Heart right ventricle (tissue), 16 donors: ENCODE measurements at regions not wholly inside any gene's neighbourhood (a gene's known extent, or its start where the extent isn't known, plus 50 kb on each side); places are given as distances from the start of the nearest gene placed in this dataset.
A peak's percentile ranks its signal among the peaks of the same experiment; 100 is the strongest.

Source experiments
- ATAC-seq, 8 donors: fragments of 200-7000 bp; cut with Tn5 transposase; one replicate each; pipeline ENCODE4 v1.9.1; 2020; ENCODE audit warnings: mild to moderate bottlenecking in 8 of 8, moderate library complexity in 8 of 8, moderate number of reproducible peaks in 1 of 8
- DNase-seq, 2 donors: peaks; one replicate each; pipeline ENCODE4 v3.0.0-alpha.2; 2020
- H3K27ac ChIP-seq, 10 donors: fragments of 200-600 bp; sonication (generic) in 2 of 10; one replicate each; pipeline versions ENCODE4 v1.5.0 to v1.8.0; 2020 to 2022; ENCODE audit warnings: mild to moderate bottlenecking in 3 of 10
- H3K27me3 ChIP-seq, 7 donors: fragments of 200-600 bp; one replicate each; pipeline ENCODE4 v1.8.0; 2021 to 2022; ENCODE audit warnings: mild to moderate bottlenecking in 2 of 7
- H3K36me3 ChIP-seq, 9 donors: fragments of 200-600 bp; sonication (generic) in 1 of 9; one replicate each; pipeline versions ENCODE4 v1.5.0 to v1.8.0; 2020 to 2022; ENCODE audit warnings: mild to moderate bottlenecking in 2 of 9
- H3K4me1 ChIP-seq, 9 donors: fragments of 200-600 bp; sonication (generic) in 1 of 9; one replicate each; pipeline versions ENCODE4 v1.5.0 to v1.8.0; 2020 to 2022; ENCODE audit warnings: mild to moderate bottlenecking in 4 of 9
- H3K4me3 ChIP-seq, 10 donors: fragments of 200-600 bp; sonication (generic) in 2 of 10; one replicate each; pipeline versions ENCODE4 v1.5.0 to v1.8.0; 2020 to 2022; ENCODE audit warnings: mild to moderate bottlenecking in 7 of 10, moderate library complexity in 2 of 10
- H3K9me3 ChIP-seq, 11 donors: fragments of 200-600 bp in 10 of 11; sonication (generic) in 2 of 11; one replicate each; pipeline versions ENCODE4 v1.5.0 to v1.8.0; 2013 to 2022; ENCODE audit warnings: mild to moderate bottlenecking in 2 of 11, control low read depth in 1 of 11, moderate library complexity in 1 of 11
- WGBS, 2 donors: extraction: QIAGEN DNeasy Blood & Tissue Kit; methylation state at CpG; one replicate each; pipeline ENCODE4 v1.1.7; 2013; ENCODE audit warnings: inconsistent platforms in 1 of 2; 5-methylcytosine and 5-hydroxymethylcytosine counted together
- intact Hi-C, 10 donors: fragments of 100-400 bp; cut with DNase I; formaldehyde crosslinking; loops; one replicate each; pipeline versions ENCODE4 v1.11.1 to v1.14.2; 2022
- TF ChIP-seq, protein P1 (sequence below), 9 donors: fragments of 200-600 bp; sonication (generic) in 2 of 9; IDR thresholded peaks; one replicate each; pipeline versions ENCODE4 v1.5.0 to v1.8.0; 2021 to 2022; ENCODE audit warnings: antibody characterized with exemption in 9 of 9, mild to moderate bottlenecking in 5 of 9, moderate library complexity in 1 of 9
- donor health status: Arrhythmogenic right ventricular cardiomyopathy.
- donor health status: ischemic (EF 13 %, LVEDD 7.1; RV severe dilation, severe dysfunction).
- donor health status: healthy with polysubstance abuse.
- donor health status: DM: no; HTN: yes; CAD: no.
- donor health status: DM: no; HTN: no; CAD: no.
- donor health status: ischemic (EF 25% LVEDD 6.9; RV normal size, moderate dysfunction).
- donor health status: ischemic (EF 25% LVEDD 5.7; RV mildly dilated, moderate dysfunction).
- donor health status: healthy.
- donor health status: DM: yes; HTN: yes; CAD: no.
- donor health status: Ischemic cardiomyopathy.
- donor health status: ischemic (EF 35%, LVEDD 5.7; RV mildly dilated, moderate dysfunction).
- donor health status: nonischemic (EF 11% LVEDD 7.7; RV severe dilation, severe dysfunction).
- donor health status: DM: yes; HTN: yes; CAD: no.
- donor health status: PGD.
- donor health status: ischemic (EF 29% LVEDD 5.4; RV normal size, mild dysfunction).
- donor health status: nonischemic (EF 23%, LVEDD 6.1; RV moderate dilation, normal function).

DNA sequence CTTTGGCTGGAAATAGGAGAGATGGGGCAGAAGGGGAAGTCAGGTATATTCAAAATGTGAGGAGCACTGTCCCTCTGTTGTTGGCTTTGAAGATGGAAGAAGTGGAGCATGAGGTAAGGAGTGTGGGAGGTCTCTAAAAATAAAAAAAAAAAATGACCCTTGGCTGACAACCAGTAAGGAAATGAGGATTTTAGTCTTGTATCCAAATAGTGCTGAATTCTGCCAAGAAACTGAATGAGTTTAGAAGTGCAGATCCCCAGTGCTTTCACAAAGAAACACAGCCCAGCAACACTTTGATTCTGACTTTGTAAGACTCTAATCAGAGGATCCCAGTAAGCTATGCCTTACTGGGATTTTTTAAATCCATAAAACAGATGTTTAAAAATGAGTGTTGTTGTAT, 367.9 kb downstream of the CYLC2 start:
- TF ChIP-seq, protein P1, sequence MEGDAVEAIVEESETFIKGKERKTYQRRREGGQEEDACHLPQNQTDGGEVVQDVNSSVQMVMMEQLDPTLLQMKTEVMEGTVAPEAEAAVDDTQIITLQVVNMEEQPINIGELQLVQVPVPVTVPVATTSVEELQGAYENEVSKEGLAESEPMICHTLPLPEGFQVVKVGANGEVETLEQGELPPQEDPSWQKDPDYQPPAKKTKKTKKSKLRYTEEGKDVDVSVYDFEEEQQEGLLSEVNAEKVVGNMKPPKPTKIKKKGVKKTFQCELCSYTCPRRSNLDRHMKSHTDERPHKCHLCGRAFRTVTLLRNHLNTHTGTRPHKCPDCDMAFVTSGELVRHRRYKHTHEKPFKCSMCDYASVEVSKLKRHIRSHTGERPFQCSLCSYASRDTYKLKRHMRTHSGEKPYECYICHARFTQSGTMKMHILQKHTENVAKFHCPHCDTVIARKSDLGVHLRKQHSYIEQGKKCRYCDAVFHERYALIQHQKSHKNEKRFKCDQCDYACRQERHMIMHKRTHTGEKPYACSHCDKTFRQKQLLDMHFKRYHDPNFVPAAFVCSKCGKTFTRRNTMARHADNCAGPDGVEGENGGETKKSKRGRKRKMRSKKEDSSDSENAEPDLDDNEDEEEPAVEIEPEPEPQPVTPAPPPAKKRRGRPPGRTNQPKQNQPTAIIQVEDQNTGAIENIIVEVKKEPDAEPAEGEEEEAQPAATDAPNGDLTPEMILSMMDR (IDR thresholded peaks at IDR 0.05) = no peak
- intact Hi-C loops = no loop called here

DNA sequence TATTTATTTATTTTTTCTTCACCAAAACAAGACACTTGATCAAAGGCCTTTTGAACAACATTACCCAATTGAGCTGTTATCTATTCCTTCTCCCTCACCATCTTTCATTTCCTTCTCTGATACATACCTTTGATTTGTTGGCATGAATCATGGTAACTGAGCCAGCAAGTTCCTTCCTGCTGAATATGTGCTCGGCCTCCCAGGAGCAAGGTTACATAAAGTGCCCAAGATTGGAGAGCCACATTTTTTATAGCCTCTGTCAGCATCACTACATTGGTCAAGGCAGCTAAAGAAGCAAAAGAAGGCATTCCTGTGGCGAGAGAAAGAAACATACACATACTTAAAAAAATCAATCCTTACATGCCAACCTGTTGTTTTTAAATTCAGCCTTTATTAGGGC, 369.6 kb downstream of the CYLC2 start:
- ATAC-seq (no peak), DNase-seq (no peak)
- Histone ChIP-seq H3K4me3 (no peak overlapping the region), H3K4me1 (no peaks in the 10 kb centered on the region), H3K9me3 (no peaks in the 10 kb centered on the region), H3K36me3 (no peaks in the 10 kb centered on the region), H3K27me3 (no peaks in the 10 kb centered on the region), H3K27ac (no peak overlapping the region)
- intact Hi-C loops = no loop called here
- TF ChIP-seq, protein P1 (IDR thresholded peaks at IDR 0.05) = no peak
- WGBS, 2 donors = 79 to 80% methylated on average over 2 of the region's 2 CpGs

More for the DNA sequence above, 367.9 kb downstream of the CYLC2 start:
- H3K4me1 ChIP-seq = no peaks in the 10 kb centered on the region
- H3K27ac ChIP-seq = no peak overlapping the region
- peak in 1 of 8 donors; percentile 28 for ATAC-seq
- no peaks in the 10 kb centered on the region for H3K36me3 ChIP-seq
- H3K4me3 ChIP-seq = no peak overlapping the region
- H3K27me3 ChIP-seq = no peaks in the 10 kb centered on the region
- peaks cover 0 to 3% (median 0%) of the 10 kb centered on the region in 11 donors for H3K9me3 ChIP-seq
- DNase-seq = no peak

DNA sequence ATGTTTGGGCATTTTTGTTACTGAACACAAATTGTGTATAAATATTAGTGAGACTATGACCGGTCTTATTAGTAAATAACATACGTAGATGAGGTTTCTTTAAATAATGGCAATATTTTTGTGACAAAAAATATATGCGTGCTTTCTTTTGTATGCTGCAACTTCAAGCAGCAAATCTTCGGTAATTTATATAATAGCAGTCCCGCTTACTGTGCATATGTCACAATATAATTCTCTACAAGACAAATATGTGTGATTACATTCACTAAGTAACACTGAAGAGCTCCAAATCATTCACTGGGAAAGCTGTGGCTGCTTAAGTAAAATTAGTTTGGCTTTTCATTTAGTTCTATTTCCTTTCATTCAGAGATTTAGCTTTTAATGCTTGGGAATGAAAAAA, 376.0 kb downstream of the CYLC2 start:
- no peak overlapping the region for H3K4me3 ChIP-seq
- WGBS, 2 donors = 92 to 95% methylated on average over 5 of the region's 5 CpGs
- ATAC-seq (no peak), DNase-seq (no peak)
- H3K36me3 ChIP-seq = no peaks in the 10 kb centered on the region
- TF ChIP-seq, protein P1 (IDR thresholded peaks at IDR 0.05) = no peak
- no peaks in the 10 kb centered on the region for H3K27me3 ChIP-seq
- H3K9me3 ChIP-seq = no peaks in the 10 kb centered on the region
- no peak overlapping the region for H3K27ac ChIP-seq
- no peaks in the 10 kb centered on the region for H3K4me1 ChIP-seq
- intact Hi-C loops = no loop called here

DNA sequence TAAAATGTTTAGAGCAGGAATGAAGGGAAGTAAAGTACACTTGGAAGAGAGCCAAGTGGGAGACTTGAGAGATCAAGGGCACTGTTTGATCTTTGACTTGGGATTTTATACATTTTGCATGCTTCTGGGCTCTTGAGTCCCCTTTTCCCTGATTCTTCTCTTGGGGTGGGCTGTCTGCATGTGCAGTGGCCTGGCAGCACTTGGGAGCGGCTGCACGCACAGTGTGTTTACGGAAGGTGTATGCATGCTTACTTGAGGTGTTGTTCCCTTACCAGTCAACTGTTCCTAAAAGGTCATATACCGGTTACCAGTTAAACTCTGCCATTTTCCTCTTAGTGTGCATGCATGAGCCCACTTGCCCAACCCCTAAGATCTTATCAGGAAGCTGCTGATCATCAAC, 377.7 kb downstream of the CYLC2 start:
- intact Hi-C loops = no loop called here
- ATAC-seq = no peak
- 96 to 97% methylated on average over 4 of the region's 4 CpGs for WGBS, 2 donors
- TF ChIP-seq, protein P1 (IDR thresholded peaks at IDR 0.05) = no peak
- Histone ChIP-seq H3K27ac (no peak overlapping the region), H3K4me3 (no peak overlapping the region), H3K9me3 (no peaks in the 10 kb centered on the region), H3K4me1 (no peaks in the 10 kb centered on the region), H3K27me3 (no peaks in the 10 kb centered on the region), H3K36me3 (no peaks in the 10 kb centered on the region)
- DNase-seq = no peak

DNA sequence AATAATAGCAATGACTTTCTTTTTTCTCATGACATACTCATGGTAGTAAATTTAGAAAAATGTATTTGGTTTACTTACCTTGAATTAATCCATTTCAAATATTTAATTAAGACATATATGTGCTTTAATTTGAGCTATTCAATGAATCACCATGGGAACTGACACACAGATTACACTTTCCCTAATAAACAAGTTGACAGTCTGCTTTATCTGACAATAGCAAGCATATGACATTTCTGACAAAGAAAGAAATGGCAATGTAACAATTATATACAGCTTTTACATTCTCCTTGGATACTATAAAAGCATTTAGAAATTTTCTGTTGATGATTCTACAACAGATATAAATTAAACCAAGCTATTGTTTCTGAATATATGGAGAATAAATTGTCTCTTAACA, 382.5 kb downstream of the CYLC2 start:
- Histone ChIP-seq H3K27me3 (no peaks in the 10 kb centered on the region), H3K27ac (no peak overlapping the region), H3K4me3 (no peak overlapping the region), H3K9me3 (no peaks in the 10 kb centered on the region), H3K36me3 (no peaks in the 10 kb centered on the region), H3K4me1 (no peaks in the 10 kb centered on the region)
- intact Hi-C loops = no loop called here
- ATAC-seq = no peak
- no peak for DNase-seq
- TF ChIP-seq, protein P1 (IDR thresholded peaks at IDR 0.05) = no peak
